ENCODE measurements at regions not wholly inside any gene's neighbourhood (a gene's known extent, or its start where the extent isn't known, plus 50 kb on each side); places are given as distances from the start of the nearest gene placed in this dataset.

DNA sequence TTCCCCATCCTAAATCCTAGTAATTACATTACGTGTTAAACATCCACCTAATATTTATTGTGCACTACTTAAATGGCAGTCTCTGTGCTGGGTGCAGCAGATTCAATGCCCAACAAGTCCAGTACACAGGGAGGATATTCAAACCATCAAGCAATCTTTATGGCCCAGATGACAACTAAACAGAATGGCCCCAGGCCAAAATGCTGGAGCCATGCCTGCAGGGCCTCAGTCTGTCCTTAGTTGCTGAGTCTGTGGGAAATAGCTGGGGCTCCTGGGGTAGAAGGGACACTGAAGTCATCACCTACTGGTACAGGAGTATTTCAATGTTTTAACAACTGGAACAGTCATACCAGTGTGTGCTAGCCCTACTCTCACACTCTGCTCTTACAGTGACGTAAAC lies 153.5 kb downstream of the ZNF608 start (continued):
- no peak for TF ChIP-seq FLYWCH1 (CRISPR knock-in tag; IDR thresholded peaks at IDR 0.05)
- TF ChIP-seq ZNF10 (CRISPR knock-in tag; IDR thresholded peaks at IDR 0.05; ENCODE audit: borderline replicate concordance, low read depth) = no peak
- no peak for TF ChIP-seq ZMAT3 (CRISPR knock-in tag; conservative IDR thresholded peaks at IDR 0.05)
- TF ChIP-seq U2AF1 (optimal IDR thresholded peaks at IDR 0.05; ENCODE audit: low read depth, low read length) = no peak
- TF ChIP-seq ZNF788 (CRISPR knock-in tag; IDR thresholded peaks at IDR 0.05; ENCODE audit: borderline replicate concordance) = no peak
- TF ChIP-seq ZNF282 (IDR thresholded peaks at IDR 0.05; ENCODE audit: partially characterized antibody) = no peak
- no peak for TF ChIP-seq TAF1 (CRISPR knock-in tag; IDR thresholded peaks at IDR 0.05)
- TF ChIP-seq FOXO1 (CRISPR knock-in tag; IDR thresholded peaks at IDR 0.05) = no peak
- no peak for TF ChIP-seq NKX3-1 (CRISPR knock-in tag; IDR thresholded peaks at IDR 0.05)
- TF ChIP-seq HNRNPK (IDR thresholded peaks at IDR 0.05; ENCODE audit: low read depth, low read length, poor library complexity, severe bottlenecking) = no peak

DNA sequence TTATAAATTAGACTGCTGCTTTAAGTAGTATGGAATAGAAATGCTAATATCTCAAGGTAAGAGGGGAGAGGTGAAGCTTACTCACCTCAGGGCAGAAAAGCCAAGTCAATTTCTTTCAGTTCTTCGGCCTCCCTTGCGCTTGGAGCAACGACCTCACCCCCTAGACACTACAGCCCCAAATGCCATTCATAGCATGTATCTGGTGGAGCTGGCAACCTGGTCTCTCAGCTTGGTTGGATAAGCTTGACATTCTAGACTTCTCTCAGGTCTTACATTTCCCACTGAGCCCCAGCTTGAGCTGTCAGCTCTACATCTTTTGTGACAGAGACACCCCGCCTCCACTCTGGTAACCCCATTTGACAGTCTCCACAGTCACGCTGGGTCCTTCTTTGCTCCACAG lies 154.9 kb downstream of the ZNF608 start:
- BruUV-seq (replicated peaks) = no TSS peak
- ChIA-PET CTCF (ENCODE audit: low intra/inter-chr PET ratio, low total read pairs) (no interaction called here), POLR2A (no interaction called here)
- Histone ChIP-seq H3K4me1 (ENCODE audit: insufficient read depth, low read length) (peaks cover 28% of the 10 kb centered on the region), H3K4me3 (replicated peaks in 1 of 3; ENCODE audit: insufficient read depth in 1 of 3, low read depth in 2 of 3, low read length in 3 of 3) (no peak overlapping the region), H4K20me1 (ENCODE audit: insufficient read depth, low read length) (no peaks in the 10 kb centered on the region), H3K9ac (ENCODE audit: insufficient read depth, low read depth, low read length) (no peak overlapping the region), H3K27ac (ENCODE audit: extremely low read length, insufficient read depth, low read length) (no peak overlapping the region), H3K79me2 (ENCODE audit: insufficient read depth, low read length) (no peaks in the 10 kb centered on the region), H2AFZ (ENCODE audit: low read length) (no peak overlapping the region), H3K4me2 (ENCODE audit: low read depth, low read length) (no peak overlapping the region), H3K36me3 (replicated peaks in 1 of 2; ENCODE audit: control insufficient read depth in 1 of 2, insufficient read depth in 2 of 2, low read length in 2 of 2) (no peaks in the 10 kb centered on the region), H3K27me3 (ENCODE audit: control insufficient read depth in 1 of 2, insufficient read depth in 2 of 2, low read length in 2 of 2) (no peaks in the 10 kb centered on the region), H3K9me3 (ENCODE audit: low read length) (no peaks in the 10 kb centered on the region)
- no peak for ATAC-seq
- in situ Hi-C loops (cut with HindIII; ENCODE audit: extremely low pct_ligation_motif_present, low pct_unique_long_range_greater_than_20kb) (no loop called here), intact Hi-C loops (cut with micrococcal nuclease; ENCODE audit: unreplicated experiment) (no loop called here)
- no peak for DNase-seq (ENCODE audit: low spot score)
- WGBS (ENCODE audit: low lambda C conversion rate) = 94% methylated on average over 5 of the region's 5 CpGs
- FAIRE-seq = no peak
- no peak for TF ChIP-seq U2AF2 (IDR thresholded peaks at IDR 0.05; ENCODE audit: low read depth, low read length)
- no peak for TF ChIP-seq RFX1 (IDR thresholded peaks at IDR 0.05)
- no peak for TF ChIP-seq FOXP1 (IDR thresholded peaks at IDR 0.05)
- TF ChIP-seq FOXP1 (CRISPR knock-in tag; IDR thresholded peaks at IDR 0.05) = no peak
- no peak for TF ChIP-seq KLF16 (CRISPR knock-in tag; IDR thresholded peaks at IDR 0.05)
- TF ChIP-seq FOXA1 (IDR thresholded peaks at IDR 0.05) = no peak
- TF ChIP-seq FOXA1 (CRISPR knock-in tag; IDR thresholded peaks at IDR 0.05) = no peak
- TF ChIP-seq, protein P1, sequence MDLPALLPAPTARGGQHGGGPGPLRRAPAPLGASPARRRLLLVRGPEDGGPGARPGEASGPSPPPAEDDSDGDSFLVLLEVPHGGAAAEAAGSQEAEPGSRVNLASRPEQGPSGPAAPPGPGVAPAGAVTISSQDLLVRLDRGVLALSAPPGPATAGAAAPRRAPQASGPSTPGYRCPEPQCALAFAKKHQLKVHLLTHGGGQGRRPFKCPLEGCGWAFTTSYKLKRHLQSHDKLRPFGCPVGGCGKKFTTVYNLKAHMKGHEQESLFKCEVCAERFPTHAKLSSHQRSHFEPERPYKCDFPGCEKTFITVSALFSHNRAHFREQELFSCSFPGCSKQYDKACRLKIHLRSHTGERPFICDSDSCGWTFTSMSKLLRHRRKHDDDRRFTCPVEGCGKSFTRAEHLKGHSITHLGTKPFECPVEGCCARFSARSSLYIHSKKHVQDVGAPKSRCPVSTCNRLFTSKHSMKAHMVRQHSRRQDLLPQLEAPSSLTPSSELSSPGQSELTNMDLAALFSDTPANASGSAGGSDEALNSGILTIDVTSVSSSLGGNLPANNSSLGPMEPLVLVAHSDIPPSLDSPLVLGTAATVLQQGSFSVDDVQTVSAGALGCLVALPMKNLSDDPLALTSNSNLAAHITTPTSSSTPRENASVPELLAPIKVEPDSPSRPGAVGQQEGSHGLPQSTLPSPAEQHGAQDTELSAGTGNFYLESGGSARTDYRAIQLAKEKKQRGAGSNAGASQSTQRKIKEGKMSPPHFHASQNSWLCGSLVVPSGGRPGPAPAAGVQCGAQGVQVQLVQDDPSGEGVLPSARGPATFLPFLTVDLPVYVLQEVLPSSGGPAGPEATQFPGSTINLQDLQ (CRISPR knock-in tag; IDR thresholded peaks at IDR 0.05) = no peak
- TF ChIP-seq, protein P2, sequence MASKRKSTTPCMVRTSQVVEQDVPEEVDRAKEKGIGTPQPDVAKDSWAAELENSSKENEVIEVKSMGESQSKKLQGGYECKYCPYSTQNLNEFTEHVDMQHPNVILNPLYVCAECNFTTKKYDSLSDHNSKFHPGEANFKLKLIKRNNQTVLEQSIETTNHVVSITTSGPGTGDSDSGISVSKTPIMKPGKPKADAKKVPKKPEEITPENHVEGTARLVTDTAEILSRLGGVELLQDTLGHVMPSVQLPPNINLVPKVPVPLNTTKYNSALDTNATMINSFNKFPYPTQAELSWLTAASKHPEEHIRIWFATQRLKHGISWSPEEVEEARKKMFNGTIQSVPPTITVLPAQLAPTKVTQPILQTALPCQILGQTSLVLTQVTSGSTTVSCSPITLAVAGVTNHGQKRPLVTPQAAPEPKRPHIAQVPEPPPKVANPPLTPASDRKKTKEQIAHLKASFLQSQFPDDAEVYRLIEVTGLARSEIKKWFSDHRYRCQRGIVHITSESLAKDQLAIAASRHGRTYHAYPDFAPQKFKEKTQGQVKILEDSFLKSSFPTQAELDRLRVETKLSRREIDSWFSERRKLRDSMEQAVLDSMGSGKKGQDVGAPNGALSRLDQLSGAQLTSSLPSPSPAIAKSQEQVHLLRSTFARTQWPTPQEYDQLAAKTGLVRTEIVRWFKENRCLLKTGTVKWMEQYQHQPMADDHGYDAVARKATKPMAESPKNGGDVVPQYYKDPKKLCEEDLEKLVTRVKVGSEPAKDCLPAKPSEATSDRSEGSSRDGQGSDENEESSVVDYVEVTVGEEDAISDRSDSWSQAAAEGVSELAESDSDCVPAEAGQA (IDR thresholded peaks at IDR 0.05; ENCODE audit: low read depth) = no peak
- TF ChIP-seq, protein P2 (CRISPR knock-in tag; IDR thresholded peaks at IDR 0.05; ENCODE audit: borderline replicate concordance) = no peak
